HG03354 (cell line): ENCODE measurements at regions not wholly inside any gene's neighbourhood (a gene's known extent, or its start where the extent isn't known, plus 50 kb on each side); places are given as distances from the start of the nearest gene placed in this dataset.
A peak's percentile ranks its signal among the peaks of the same experiment; 100 is the strongest.

Experiments
- ATAC-seq: cut with Tn5 transposase; IDR thresholded peaks from one replicate; pipeline ENCODE4 v1.9.1; 2021; ENCODE audit warnings: mild to moderate bottlenecking; ENCODE audit not compliant: unreplicated experiment, poor library complexity, severe bottlenecking

- ATAC-seq, result no peak
Measured at GRCh38 chr3:81965696-81966095, 204.3 kb upstream of the GBE1 start.

DNA sequence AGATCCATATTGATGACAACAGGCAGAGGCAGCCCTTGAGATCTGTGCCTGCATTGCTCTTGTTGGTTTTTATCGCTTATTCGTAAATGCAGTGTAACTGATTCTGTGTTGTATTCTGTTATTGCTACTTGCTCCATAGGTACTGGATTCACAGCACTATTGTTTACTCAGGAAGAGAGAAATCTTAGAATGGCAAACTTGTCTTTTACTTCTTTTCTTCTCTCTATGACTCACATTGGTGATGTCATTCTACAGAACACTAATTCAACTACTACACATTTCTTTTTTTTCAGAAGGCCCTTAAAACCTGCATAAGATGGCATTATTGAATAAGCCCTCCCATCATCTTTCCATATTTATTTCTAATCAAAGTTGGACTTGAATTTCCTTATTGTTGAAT, 201.0 kb upstream of the GBE1 start:
- ATAC-seq, result no peak

DNA sequence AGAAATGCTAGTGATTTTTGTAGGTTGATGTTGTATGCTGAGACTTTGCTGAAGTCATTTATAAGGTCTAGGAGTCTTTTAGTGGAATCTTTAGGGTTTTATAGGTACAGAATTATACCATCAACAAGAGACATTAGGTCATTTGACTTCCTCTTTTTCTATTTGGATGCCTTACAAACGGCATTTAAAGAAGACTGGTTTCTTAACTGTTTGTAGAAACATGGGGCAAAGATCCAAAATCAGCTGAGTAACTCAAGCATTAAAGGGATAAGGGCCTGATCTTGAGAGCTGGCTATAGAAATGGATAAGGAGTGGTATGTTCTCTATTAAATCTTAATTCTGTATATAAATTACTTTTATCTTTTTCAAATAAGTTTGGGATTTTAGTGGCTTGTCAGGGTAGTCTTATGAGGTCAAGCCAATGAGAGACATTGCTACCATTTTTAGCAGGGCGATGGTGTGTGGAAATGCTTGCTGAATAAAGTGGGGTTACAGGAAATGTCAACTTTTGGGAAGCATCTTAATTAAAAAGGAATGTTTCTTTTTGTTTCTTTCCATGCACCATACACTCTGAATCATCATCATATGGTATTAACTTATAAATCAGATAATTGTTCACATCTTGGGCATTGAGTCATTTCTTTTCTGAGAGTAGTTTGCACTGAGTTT, 197.7 kb upstream of the GBE1 start:
- ATAC-seq, result no peak

DNA sequence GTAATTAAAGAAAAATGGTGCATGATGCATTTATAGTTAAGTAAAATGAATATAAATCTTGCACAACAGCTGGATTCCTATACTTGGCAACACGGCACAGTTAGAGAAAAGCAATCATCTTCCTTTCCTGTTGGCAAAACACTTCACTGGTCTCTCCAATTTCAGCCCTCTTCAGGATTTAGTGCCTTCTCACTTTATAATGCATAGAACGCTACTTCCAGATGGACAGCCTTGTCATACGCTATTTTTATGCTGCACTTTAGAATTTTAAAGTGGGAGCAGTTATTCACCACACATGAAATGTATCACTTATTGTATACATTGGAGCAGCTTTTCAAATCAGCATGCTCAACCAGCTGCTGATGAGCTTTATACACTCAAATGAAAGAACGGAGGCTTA, 194.4 kb upstream of the GBE1 start:
- ATAC-seq, result no peak

DNA sequence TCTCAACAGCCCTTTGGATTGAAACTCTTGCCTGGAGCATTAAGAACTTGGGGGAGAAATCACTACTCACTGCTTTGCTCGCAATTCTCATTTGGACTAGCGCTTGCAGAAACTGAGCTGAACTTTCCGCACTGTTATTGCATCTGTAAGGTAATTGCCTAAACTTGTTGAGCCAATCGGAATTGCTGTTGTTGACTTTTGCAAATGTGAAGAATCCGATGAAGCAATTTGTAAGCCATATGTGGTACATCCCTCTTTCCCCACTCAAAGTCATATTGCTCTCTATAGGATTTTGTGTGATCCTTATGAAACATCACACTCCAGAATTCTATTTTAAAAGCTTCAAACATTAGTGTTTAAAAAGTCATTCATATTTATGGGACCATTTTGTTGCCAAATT, 191.7 kb upstream of the GBE1 start:
- ATAC-seq, result no peak

DNA sequence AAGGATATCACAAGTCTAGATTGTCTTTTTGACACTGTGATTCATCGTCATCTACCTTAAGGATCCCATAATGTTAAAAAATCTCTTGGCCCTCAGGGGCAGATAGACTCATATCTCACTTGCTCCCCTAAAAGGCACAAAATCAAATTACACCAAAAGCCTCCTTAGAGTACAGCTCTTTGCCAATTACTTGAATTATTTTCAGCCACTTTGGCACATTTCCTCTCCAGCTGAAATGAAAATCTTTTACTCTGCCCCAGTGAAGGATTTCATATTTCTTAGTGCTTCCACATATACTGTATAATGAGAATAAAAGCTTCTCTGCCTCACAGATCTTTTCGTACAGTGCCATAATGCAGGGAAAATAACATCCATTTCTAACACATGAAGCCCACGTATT, 190.7 kb upstream of the GBE1 start:
- ATAC-seq, result no peak

DNA sequence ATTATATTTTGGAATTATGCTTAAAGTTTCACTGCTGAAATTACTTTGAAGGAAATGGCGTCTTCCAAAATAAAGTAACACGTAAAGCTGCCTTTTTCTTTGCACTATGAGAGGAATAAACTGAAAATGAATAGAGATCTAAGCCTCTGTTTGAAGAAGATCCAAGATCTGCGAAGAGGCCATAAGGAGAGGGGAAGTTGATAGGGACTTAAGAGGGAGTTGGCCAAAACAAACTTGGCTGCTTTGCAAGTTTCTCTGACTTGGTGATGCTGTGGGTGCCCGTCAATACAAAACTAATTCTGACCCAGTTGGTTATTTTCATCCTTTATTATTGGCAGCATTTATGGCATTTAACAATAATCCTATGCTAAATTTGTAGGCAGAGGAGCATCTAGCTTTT, 190.2 kb upstream of the GBE1 start:
- ATAC-seq, result no peak

GRCh38 chr3:81951106-81951505, 189.7 kb upstream of the GBE1 start:
- ATAC-seq, result no peak

- ATAC-seq, result no peak
Measured at GRCh38 chr3:81947359-81947758, 185.9 kb upstream of the GBE1 start.

- no peak for ATAC-seq
Measured at GRCh38 chr3:81938681-81939080, 177.2 kb upstream of the GBE1 start.

DNA sequence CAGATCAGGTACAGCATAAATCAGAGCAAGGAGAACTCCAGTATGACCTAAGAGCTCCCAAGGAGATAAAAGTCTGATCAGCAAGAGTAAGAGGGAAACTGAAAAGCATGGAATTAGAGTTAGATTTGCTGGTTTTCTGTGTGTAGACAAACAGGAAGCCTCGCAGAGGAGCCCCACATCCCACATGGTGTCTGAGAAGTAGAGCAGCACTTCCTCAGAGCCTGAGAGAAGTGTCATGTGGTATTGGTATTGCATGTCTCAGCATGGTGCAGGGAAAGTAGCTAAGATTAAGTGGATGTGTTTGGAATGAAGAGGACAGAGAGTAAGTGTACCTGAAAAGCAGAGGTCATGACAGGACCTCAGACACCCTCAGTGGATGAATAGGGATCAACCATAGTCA, 175.4 kb upstream of the GBE1 start:
- no peak for ATAC-seq

GRCh38 chr3:81932681-81933080, 171.2 kb upstream of the GBE1 start:
- ATAC-seq, result no peak

- no peak for ATAC-seq
Measured at GRCh38 chr3:81931265-81932251, 170.1 kb upstream of the GBE1 start.

- no peak for ATAC-seq
Measured at GRCh38 chr3:81929697-81930096, 168.3 kb upstream of the GBE1 start.

GRCh38 chr3:81927811-81928210, 166.4 kb upstream of the GBE1 start:
- ATAC-seq, result no peak

DNA sequence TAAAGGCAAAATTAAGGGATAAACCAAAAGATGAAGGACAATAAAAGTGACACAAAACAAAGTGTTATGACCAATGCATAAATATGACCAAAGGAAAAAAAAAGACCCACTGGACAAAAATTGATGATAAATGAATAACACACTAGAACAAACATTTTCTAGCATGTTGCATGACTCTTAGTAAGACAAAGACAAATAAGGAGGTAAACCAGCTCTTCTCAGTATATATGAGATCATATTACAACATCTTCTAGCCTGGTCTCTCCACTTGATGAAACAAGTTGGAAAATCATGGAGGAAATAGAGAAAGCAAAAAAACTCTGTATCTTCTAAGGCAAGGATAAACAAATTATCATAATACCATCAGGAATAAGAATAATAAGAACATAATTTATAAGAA, 163.9 kb upstream of the GBE1 start:
- no peak for ATAC-seq

GRCh38 chr3:81923038-81923437, 161.6 kb upstream of the GBE1 start:
- ATAC-seq, result no peak

- ATAC-seq, result no peak
Measured at GRCh38 chr3:81922404-81922803, 161.0 kb upstream of the GBE1 start.

DNA sequence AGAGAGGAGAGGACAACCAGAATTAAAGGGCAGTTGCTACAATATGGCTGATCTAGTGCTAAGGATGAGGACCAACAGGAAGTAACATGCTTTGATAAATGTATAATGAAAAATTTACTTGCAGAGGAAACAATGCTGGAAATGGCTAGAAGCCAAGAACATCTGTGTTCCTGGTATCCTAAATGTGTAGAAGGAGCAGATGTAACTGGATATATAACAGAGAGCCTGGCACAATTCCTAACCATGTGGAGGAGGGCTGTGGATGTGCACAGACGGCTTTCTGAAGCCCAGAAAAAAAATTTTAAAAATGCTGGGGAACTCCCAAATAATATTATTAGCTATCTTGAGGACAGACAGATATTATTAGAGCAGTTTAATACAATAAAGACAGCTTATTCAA, 159.4 kb upstream of the GBE1 start:
- no peak for ATAC-seq

- peak; percentile 49 for ATAC-seq
Measured at GRCh38 chr3:81916890-81917289, 155.4 kb upstream of the GBE1 start.
